Karpas-422 (cell line): ENCODE measurements at regions not wholly inside any gene's neighbourhood (a gene's known extent, or its start where the extent isn't known, plus 50 kb on each side); places are given as distances from the start of the nearest gene placed in this dataset.

Source experiments
- DNase-seq: peaks from one replicate; pipeline ENCODE4 v3.0.0-alpha.2; 2015
- H2AFZ ChIP-seq: fragments of 200-600 bp; sonication (generic); 2 replicates; pipeline ENCODE4 v1.6.1; 2014; ENCODE audit warnings: antibody characterized with exemption, low read length, mixed read lengths
- H3K27ac ChIP-seq: fragments of 200-600 bp; sonication (generic); 2 replicates; pipeline ENCODE4 v1.5.1; 2014; ENCODE audit warnings: mild to moderate bottlenecking, low read length, moderate library complexity
- H3K27me3 ChIP-seq: fragments of 200-600 bp; sonication (generic); 2 replicates; pipeline ENCODE4 v1.6.1; 2014; ENCODE audit warnings: low read length, mixed read lengths
- H3K36me3 ChIP-seq: fragments of 200-600 bp; sonication (generic); 2 replicates; pipeline ENCODE4 v1.6.1; 2014; ENCODE audit warnings: low read length, mixed read lengths; ENCODE audit not compliant: insufficient read depth
- H3K4me1 ChIP-seq: fragments of 200-600 bp; sonication (generic); 2 replicates; pipeline ENCODE4 v1.6.1; 2014; ENCODE audit warnings: mild to moderate bottlenecking, low read length, mixed read lengths
- H3K4me2 ChIP-seq: fragments of 200-600 bp; sonication (generic); 2 replicates; pipeline ENCODE4 v1.6.1; 2014; ENCODE audit warnings: low read length, low read depth, mild to moderate bottlenecking; ENCODE audit not compliant: poor library complexity, severe bottlenecking
- H3K4me3 ChIP-seq: fragments of 200-600 bp; sonication (generic); 2 replicates; pipeline ENCODE4 v1.5.1; 2014; ENCODE audit warnings: mild to moderate bottlenecking, antibody characterized with exemption, low read length, mixed read lengths
- H3K79me2 ChIP-seq: fragments of 200-600 bp; sonication (generic); 2 replicates; pipeline ENCODE4 v1.6.1; 2014; ENCODE audit warnings: mild to moderate bottlenecking, low read length, mixed read lengths
- H3K9ac ChIP-seq: fragments of 200-600 bp; sonication (generic); 2 replicates; pipeline ENCODE4 v1.6.0; 2014; ENCODE audit warnings: low read length
- H3K9me2 ChIP-seq: fragments of 200-600 bp; sonication (generic), shearing (Covaris generic); replicated peaks from 2 replicates; pipeline ENCODE4 v1.6.0; 2014; ENCODE audit warnings: mild to moderate bottlenecking, low read length, moderate library complexity; ENCODE audit not compliant: insufficient read depth
- H3K9me3 ChIP-seq: fragments of 300-700, 200-600 bp; sonication (generic); 2 replicates; pipeline ENCODE4 v1.6.1; 2014; ENCODE audit warnings: low read length, mixed read lengths
- H4K20me1 ChIP-seq: fragments of 200-600 bp; sonication (generic); 2 replicates; pipeline ENCODE4 v1.6.1; 2014; ENCODE audit warnings: mild to moderate bottlenecking, antibody characterized with exemption, low read length, low read depth; ENCODE audit not compliant: insufficient read depth

DNA sequence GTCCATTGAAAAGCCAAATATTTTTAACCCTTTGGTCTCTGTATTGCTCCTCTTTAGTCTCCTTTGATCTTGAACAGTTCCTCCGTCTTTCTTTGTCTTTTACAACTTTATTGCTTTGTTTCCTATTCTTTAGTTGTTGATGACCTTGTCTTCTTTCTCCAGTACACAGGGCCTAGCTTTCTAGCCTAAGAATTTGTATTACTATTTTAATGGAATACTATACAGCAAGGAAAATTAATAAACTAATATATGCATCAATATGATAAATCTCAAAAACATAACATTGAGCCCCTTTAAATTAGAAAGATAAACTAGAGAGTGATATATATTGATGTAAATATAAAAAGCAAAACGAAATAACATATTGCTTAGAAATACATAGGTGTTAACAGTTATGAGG lies 88.7 kb downstream of the NR1D2 start:
- Histone ChIP-seq H3K79me2 (no peaks in the 10 kb centered on the region), H3K27me3 (peaks cover under 1% of the 10 kb centered on the region; the same call in 1 of the 2 replicates), H4K20me1 (no peaks in the 10 kb centered on the region), H3K9ac (no peak overlapping the region), H3K36me3 (no peaks in the 10 kb centered on the region), H3K9me3 (no peaks in the 10 kb centered on the region), H3K4me2 (no peak overlapping the region), H3K4me1 (no peaks in the 10 kb centered on the region), H3K27ac (no peak overlapping the region), H3K9me2 (no peaks in the 10 kb centered on the region), H3K4me3 (no peak overlapping the region), H2AFZ (no peak overlapping the region)
- DNase-seq, result no peak

DNA sequence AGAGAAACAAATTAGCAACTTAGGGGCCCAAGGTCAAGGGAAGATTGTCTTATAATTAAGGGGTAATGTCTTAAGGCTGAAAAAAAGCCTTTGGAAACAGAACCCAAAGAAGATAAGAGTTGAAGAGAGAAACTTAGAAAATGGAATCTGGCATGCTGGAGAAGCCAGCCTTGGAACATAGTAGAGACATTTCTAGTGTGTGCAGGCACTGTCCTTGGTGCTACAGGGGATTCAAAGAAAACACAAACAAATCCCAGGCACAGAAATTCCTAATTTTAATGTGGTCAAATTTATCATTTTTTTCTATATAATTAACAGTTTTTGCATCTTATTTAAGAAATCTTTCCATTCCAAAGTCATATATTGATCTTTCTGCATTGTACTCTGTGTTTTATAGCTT lies 89.4 kb downstream of the NR1D2 start:
- Histone ChIP-seq H2AFZ (no peak overlapping the region), H3K79me2 (no peaks in the 10 kb centered on the region)

DNA sequence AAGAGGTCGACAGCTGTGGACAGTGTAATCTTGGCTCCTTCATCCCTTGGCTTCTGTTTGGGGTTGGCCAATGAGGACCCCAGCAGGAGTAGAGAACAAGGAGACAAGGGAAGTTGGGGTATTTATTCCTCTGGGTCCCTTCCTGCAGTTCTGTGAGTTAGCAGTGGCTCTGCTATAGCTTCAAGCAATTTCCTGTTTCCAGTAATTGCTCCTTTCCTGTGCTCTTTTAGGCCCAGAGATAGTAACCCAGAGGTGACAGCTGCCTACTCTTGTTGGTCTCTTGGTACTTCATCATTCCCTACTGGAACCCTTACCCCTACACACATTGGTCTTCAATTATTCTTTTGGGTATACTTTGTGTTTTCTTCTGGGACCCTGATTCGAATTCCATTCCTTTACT lies 92.9 kb downstream of the NR1D2 start:
- DNase-seq, result no peak
- H4K20me1 ChIP-seq, result no peaks in the 10 kb centered on the region
- no peaks in the 10 kb centered on the region for H3K9me2 ChIP-seq
- H3K9me3 ChIP-seq, result no peaks in the 10 kb centered on the region
- no peaks in the 10 kb centered on the region for H3K79me2 ChIP-seq
- H3K27ac ChIP-seq, result no peak overlapping the region
- no peaks in the 10 kb centered on the region for H3K36me3 ChIP-seq
- H3K27me3 ChIP-seq, result no peaks in the 10 kb centered on the region
- H3K9ac ChIP-seq, result no peak overlapping the region
- H3K4me2 ChIP-seq, result no peak overlapping the region
- no peak overlapping the region for H3K4me3 ChIP-seq
- no peak overlapping the region for H2AFZ ChIP-seq
- H3K4me1 ChIP-seq, result no peaks in the 10 kb centered on the region

More for the DNA sequence above, 89.4 kb downstream of the NR1D2 start:
- H3K9ac ChIP-seq, result no peak overlapping the region
- H3K27ac ChIP-seq, result no peak overlapping the region
- no peak overlapping the region for H3K4me2 ChIP-seq
- no peaks in the 10 kb centered on the region for H3K27me3 ChIP-seq
- no peaks in the 10 kb centered on the region for H3K4me1 ChIP-seq
- no peaks in the 10 kb centered on the region for H3K9me2 ChIP-seq
- no peak overlapping the region for H3K4me3 ChIP-seq
- H3K36me3 ChIP-seq, result no peaks in the 10 kb centered on the region
- no peaks in the 10 kb centered on the region for H4K20me1 ChIP-seq
- no peak for DNase-seq
- H3K9me3 ChIP-seq, result no peaks in the 10 kb centered on the region

- DNase-seq, result no peak
- Histone ChIP-seq H3K27me3 (no peaks in the 10 kb centered on the region), H3K36me3 (no peaks in the 10 kb centered on the region), H2AFZ (no peak overlapping the region), H3K9ac (no peak overlapping the region), H3K9me3 (no peaks in the 10 kb centered on the region), H4K20me1 (no peaks in the 10 kb centered on the region), H3K9me2 (no peaks in the 10 kb centered on the region), H3K4me3 (no peak overlapping the region), H3K27ac (no peak overlapping the region), H3K4me1 (no peaks in the 10 kb centered on the region), H3K4me2 (no peak overlapping the region), H3K79me2 (no peaks in the 10 kb centered on the region)
Observed at GRCh38 chr3:24040311-24040710, 95.2 kb downstream of the NR1D2 start.

- H2AFZ ChIP-seq, result no peak overlapping the region
- no peaks in the 10 kb centered on the region for H4K20me1 ChIP-seq
- no peak overlapping the region for H3K27ac ChIP-seq
- no peaks in the 10 kb centered on the region for H3K79me2 ChIP-seq
- no peaks in the 10 kb centered on the region for H3K36me3 ChIP-seq
- no peaks in the 10 kb centered on the region for H3K9me2 ChIP-seq
- peaks cover 12% of the 10 kb centered on the region for H3K4me1 ChIP-seq
- H3K4me3 ChIP-seq, result no peak overlapping the region
- no peaks in the 10 kb centered on the region for H3K9me3 ChIP-seq
- no peak for DNase-seq
- H3K27me3 ChIP-seq, result no peaks in the 10 kb centered on the region
- no peak overlapping the region for H3K4me2 ChIP-seq
- no peak overlapping the region for H3K9ac ChIP-seq
Observed at GRCh38 chr3:24042174-24043059, 97.3 kb downstream of the NR1D2 start.

DNA sequence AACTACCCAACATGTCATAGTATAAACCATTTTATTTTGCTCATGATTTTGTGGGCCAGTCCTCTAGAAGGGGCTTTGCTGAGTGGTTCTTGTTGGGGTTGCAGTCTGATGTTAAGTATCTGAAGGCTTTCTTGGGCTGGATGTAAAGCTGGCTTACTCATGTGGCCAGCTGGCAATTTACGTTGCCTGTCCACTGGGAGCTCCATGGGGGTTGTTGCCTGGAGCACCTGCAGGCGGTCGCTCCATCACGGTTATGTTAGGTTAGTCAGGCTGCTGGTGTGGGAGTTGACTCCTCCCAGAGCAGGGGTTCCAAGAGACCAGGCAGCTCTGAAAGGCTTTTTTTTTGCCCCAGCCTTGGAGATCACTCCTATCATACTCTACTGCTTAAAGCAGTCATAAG lies 98.1 kb downstream of the NR1D2 start:
- Histone ChIP-seq H3K79me2 (no peaks in the 10 kb centered on the region), H3K4me1 (peaks cover 12% of the 10 kb centered on the region), H3K4me2 (no peak overlapping the region), H3K36me3 (no peaks in the 10 kb centered on the region), H3K4me3 (no peak overlapping the region), H3K9ac (no peak overlapping the region), H3K27ac (no peak overlapping the region), H2AFZ (no peak overlapping the region), H4K20me1 (no peaks in the 10 kb centered on the region), H3K9me3 (no peaks in the 10 kb centered on the region), H3K9me2 (no peaks in the 10 kb centered on the region), H3K27me3 (no peaks in the 10 kb centered on the region)
- DNase-seq, result no peak

DNA sequence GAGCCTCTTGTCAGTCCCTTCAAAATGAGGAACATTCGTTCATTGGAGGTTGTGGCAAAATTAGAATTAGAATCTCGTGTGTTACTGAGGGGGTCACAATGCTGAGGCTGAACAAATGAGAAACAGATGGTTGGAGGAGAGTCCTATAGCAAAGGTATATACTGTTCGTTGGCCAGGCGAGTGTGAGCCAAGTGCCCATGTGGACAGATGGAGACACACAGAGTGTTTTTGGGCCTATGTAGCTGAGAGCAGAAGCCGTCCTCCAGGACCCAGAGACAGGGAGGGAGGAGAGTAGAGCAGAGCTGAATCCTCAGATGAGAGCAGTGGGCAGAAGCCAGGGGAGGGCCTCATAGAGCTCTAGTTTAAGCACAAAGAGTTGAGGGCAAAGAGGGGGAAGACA lies 98.9 kb downstream of the NR1D2 start:
- Histone ChIP-seq H3K27ac (no peak overlapping the region), H3K27me3 (no peaks in the 10 kb centered on the region), H3K4me1 (peaks cover 12% of the 10 kb centered on the region), H3K4me2 (no peak overlapping the region), H4K20me1 (no peaks in the 10 kb centered on the region), H3K4me3 (no peak overlapping the region), H3K79me2 (no peaks in the 10 kb centered on the region), H2AFZ (no peak overlapping the region), H3K9me3 (no peaks in the 10 kb centered on the region), H3K9ac (no peak overlapping the region), H3K36me3 (no peaks in the 10 kb centered on the region), H3K9me2 (no peaks in the 10 kb centered on the region)
- no peak for DNase-seq

- Histone ChIP-seq H2AFZ (no peak overlapping the region), H3K4me2 (peak overlapping the region; percentile 21), H3K9me3 (no peaks in the 10 kb centered on the region), H4K20me1 (no peaks in the 10 kb centered on the region), H3K27me3 (no peaks in the 10 kb centered on the region), H3K79me2 (no peaks in the 10 kb centered on the region), H3K9me2 (no peaks in the 10 kb centered on the region), H3K27ac (no peak overlapping the region), H3K4me3 (no peak overlapping the region), H3K4me1 (peaks cover 12% of the 10 kb centered on the region), H3K9ac (no peak overlapping the region), H3K36me3 (no peaks in the 10 kb centered on the region)
- no peak for DNase-seq
Observed at GRCh38 chr3:24046214-24046613, 101.1 kb downstream of the NR1D2 start.
